Hepatocyte (in vitro differentiated cells): ENCODE measurements at regions not wholly inside any gene's neighbourhood (a gene's known extent, or its start where the extent isn't known, plus 50 kb on each side); places are given as distances from the start of the nearest gene placed in this dataset.

ENCODE experiments used
- CTCF ChIP-seq: fragments of 200-600 bp; sonication (generic); IDR thresholded peaks from 2 replicates; pipeline ENCODE4 v1.5.1; 2016; ENCODE audit warnings: antibody characterized with exemption, mild to moderate bottlenecking; ENCODE audit not compliant: poor library complexity
- EZH2 ChIP-seq: fragments of 200-600 bp; sonication (generic); IDR thresholded peaks from 2 replicates; pipeline ENCODE4 v1.6.1; 2016; ENCODE audit warnings: antibody characterized with exemption, mild to moderate bottlenecking, borderline replicate concordance
- EZH2phosphoT487 ChIP-seq: fragments of 200-600 bp; sonication (generic); IDR thresholded peaks from one replicate; pipeline ENCODE4 v1.6.1; 2018; ENCODE audit warnings: antibody characterized with exemption, mild to moderate bottlenecking, low read depth, moderate library complexity; ENCODE audit not compliant: unreplicated experiment, severe bottlenecking

DNA sequence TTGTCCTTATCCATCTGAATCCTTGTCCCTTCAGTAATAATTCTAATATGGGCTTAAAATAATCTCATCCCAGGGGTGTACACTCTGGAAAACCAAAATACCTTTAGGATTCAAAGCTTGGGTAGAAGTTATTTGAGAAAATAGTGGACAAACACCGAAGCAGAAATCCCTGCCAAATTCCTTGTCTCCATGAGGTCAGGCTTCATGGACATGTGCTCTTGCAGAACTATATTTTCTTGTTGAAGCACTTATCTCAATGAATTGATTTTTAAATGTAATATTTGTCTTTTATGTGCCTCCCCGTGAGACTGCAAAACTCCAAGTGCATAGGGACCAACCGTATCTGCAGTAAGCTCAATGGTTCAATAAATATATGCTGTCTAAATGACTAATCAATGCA lies 1153.3 kb upstream of the AUTS2 start:
- TF ChIP-seq EZH2 = no peak
- no peak for TF ChIP-seq CTCF
- no peak for TF ChIP-seq EZH2phosphoT487
